NCI-H2227 (cell line): ENCODE measurements at regions not wholly inside any gene's neighbourhood (a gene's known extent, or its start where the extent isn't known, plus 50 kb on each side); places are given as distances from the start of the nearest gene placed in this dataset.

Experiments
- DNase-seq: peaks from one replicate; lab custom pipeline; 2025; ENCODE audit not compliant: unreplicated experiment; lab: John Stamatoyannopoulos, UW

- DNase-seq, result no peak
Observed at GRCh38 chr18:24727685-24728084, 267.2 kb downstream of the HRH4 start.

GRCh38 chr18:24731158-24731557 is 270.7 kb downstream of the HRH4 start:
- no peak for DNase-seq

- DNase-seq, result no peak
Observed at GRCh38 chr18:24731981-24732380, 271.5 kb downstream of the HRH4 start.

- DNase-seq, result peak; percentile 65
Observed at GRCh38 chr18:24734058-24734457, 273.6 kb downstream of the HRH4 start.

GRCh38 chr18:24735624-24736231 is 275.3 kb downstream of the HRH4 start:
- DNase-seq, result no peak

- DNase-seq, result no peak
Observed at GRCh38 chr18:24736662-24737330, 276.4 kb downstream of the HRH4 start.

GRCh38 chr18:24740829-24741228 is 280.4 kb downstream of the HRH4 start:
- DNase-seq, result no peak

- no peak for DNase-seq
Observed at GRCh38 chr18:24741321-24741720, 280.9 kb downstream of the HRH4 start.

GRCh38 chr18:24741965-24742724 is 281.7 kb downstream of the HRH4 start:
- no peak for DNase-seq

- DNase-seq, result peak; percentile 8
Observed at GRCh38 chr18:24754583-24755253, 294.3 kb downstream of the HRH4 start.

- no peak for DNase-seq
Observed at GRCh38 chr18:24756385-24756784, 295.9 kb downstream of the HRH4 start.

GRCh38 chr18:24757134-24757533 is 296.7 kb downstream of the HRH4 start:
- no peak for DNase-seq

- DNase-seq, result no peak
Observed at GRCh38 chr18:24761765-24762164, 301.3 kb downstream of the HRH4 start.

- no peak for DNase-seq
Observed at GRCh38 chr18:24762511-24762910, 302.1 kb downstream of the HRH4 start.

GRCh38 chr18:24763765-24764513 is 303.5 kb downstream of the HRH4 start:
- no peak for DNase-seq

- no peak for DNase-seq
Observed at GRCh38 chr18:24764766-24765165, 304.3 kb downstream of the HRH4 start.

GRCh38 chr18:24766376-24766775 is 305.9 kb downstream of the HRH4 start:
- no peak for DNase-seq

- DNase-seq, result no peak
Observed at GRCh38 chr18:24770311-24771024, 310.0 kb downstream of the HRH4 start.

GRCh38 chr18:24771300-24771699 is 310.9 kb downstream of the HRH4 start:
- no peak for DNase-seq

GRCh38 chr18:24773101-24773500 is 312.7 kb downstream of the HRH4 start:
- DNase-seq, result no peak
